IMR-90 (cell line): ENCODE measurements at regions not wholly inside any gene's neighbourhood (a gene's known extent, or its start where the extent isn't known, plus 50 kb on each side); places are given as distances from the start of the nearest gene placed in this dataset.

ENCODE experiments used
- ATAC-seq: fragments of 200-7000 bp; cut with Tn5 transposase; 2 replicates; pipeline ENCODE4 v1.9.1; 2020; ENCODE audit warnings: low read depth, mild to moderate bottlenecking, moderate library complexity
- BruUV-seq: library from RNA; stranded (reverse); fragments of 400-500 nt; replicated peaks from 2 replicates; lab custom pipeline; 2021; lab: Mats Ljungman, UMichigan
- CTCF ChIA-PET: fragments of 300-600 bp; formaldehyde crosslinking; extraction: SDS; loops from one replicate; lab custom pipeline; 2021; ENCODE audit warnings: antibody characterized with exemption; lab: Yijun Ruan, JAX
- POLR2A ChIA-PET: fragments of 300-600 bp; sonication (Branson Sonifier 250); formaldehyde crosslinking; loops from one replicate; lab custom pipeline; 2022; ENCODE audit warnings: antibody characterized with exemption; ENCODE audit not compliant: unreplicated experiment; lab: Charles Lee
- DNase-seq: peaks from one replicate; pipeline ENCODE4 v3.0.0; 2013
- H2AFZ ChIP-seq: replicated peaks from 2 replicates; pipeline ENCODE3; 2013; ENCODE audit warnings: low read length, mild to moderate bottlenecking; ENCODE audit not compliant: poor library complexity
- H2AK5ac ChIP-seq: 2 replicates; pipeline ENCODE4 v1.6.1; 2013; ENCODE audit warnings: low read depth, low read length, inconsistent platforms
- H2AK9ac ChIP-seq: replicated peaks from 2 replicates; pipeline ENCODE3; 2013; ENCODE audit warnings: mild to moderate bottlenecking, low read depth, low read length, moderate library complexity; ENCODE audit not compliant: poor library complexity
- H2BK120ac ChIP-seq: 2 replicates; pipeline ENCODE4 v1.6.1; 2013; ENCODE audit warnings: low read depth, low read length, inconsistent platforms
- H2BK15ac ChIP-seq: 3 replicates; pipeline ENCODE4 v1.6.1; 2013; ENCODE audit warnings: low read depth, low read length, inconsistent platforms
- H2BK20ac ChIP-seq: 2 replicates; pipeline ENCODE4 v1.6.1; 2013; ENCODE audit warnings: low read depth, mild to moderate bottlenecking, inconsistent platforms, low read length, moderate library complexity
- H2BK5ac ChIP-seq: 2 replicates; pipeline ENCODE4 v1.6.1; 2013; ENCODE audit warnings: mild to moderate bottlenecking, low read depth, low read length, inconsistent platforms; ENCODE audit not compliant: poor library complexity, severe bottlenecking
- H3K14ac ChIP-seq: replicated peaks from 2 replicates; pipeline ENCODE4 v1.6.1; 2013; ENCODE audit warnings: low read depth, low read length, inconsistent platforms
- H3K18ac ChIP-seq: 2 replicates; pipeline ENCODE4 v1.6.1; 2013; ENCODE audit warnings: low read depth, low read length, control low read depth
- H3K23ac ChIP-seq: 2 replicates; pipeline ENCODE4 v1.6.1; 2013; ENCODE audit warnings: low read depth, low read length, inconsistent platforms
- H3K27ac ChIP-seq: 2 replicates; pipeline ENCODE4 v1.5.1; 2013; ENCODE audit warnings: mild to moderate bottlenecking, control low read depth, low read length; ENCODE audit not compliant: insufficient read depth
- H3K27me3 ChIP-seq: 2 replicates; pipeline ENCODE4 v1.6.1; 2013; ENCODE audit warnings: low read length; ENCODE audit not compliant: control insufficient read depth, insufficient read depth
- H3K36me3 ChIP-seq: 2 replicates; pipeline ENCODE4 v1.6.1; 2013; ENCODE audit warnings: low read length, mixed read lengths; ENCODE audit not compliant: control insufficient read depth, insufficient read depth
- H3K4ac ChIP-seq: 2 replicates; pipeline ENCODE4 v1.6.1; 2013; ENCODE audit warnings: low read depth, low read length, inconsistent platforms
- H3K4me1 ChIP-seq: 2 replicates; pipeline ENCODE4 v1.6.1; 2013; ENCODE audit warnings: low read length, mixed read lengths; ENCODE audit not compliant: control insufficient read depth, insufficient read depth
- H3K4me2 ChIP-seq: 2 replicates; pipeline ENCODE4 v1.6.1; 2013; ENCODE audit warnings: low read depth, mild to moderate bottlenecking, control low read depth, low read length, moderate library complexity
- H3K4me3 ChIP-seq: 2 replicates; pipeline ENCODE4 v1.5.1; 2013; ENCODE audit warnings: low read depth, mild to moderate bottlenecking, control low read depth, low read length, moderate library complexity; ENCODE audit not compliant: insufficient read depth
- H3K56ac ChIP-seq: 2 replicates; pipeline ENCODE4 v1.6.1; 2013; ENCODE audit warnings: low read length, inconsistent platforms; ENCODE audit not compliant: insufficient read depth; ENCODE audit errors: extremely low read depth
- H3K79me1 ChIP-seq, 2 experiments: 2 replicates each; pipeline ENCODE4 v1.6.1; 2013; ENCODE audit warnings: low read length in 2 of 2, inconsistent platforms in 1 of 2, low read depth in 1 of 2
- H3K9ac ChIP-seq: 2 replicates; pipeline ENCODE4 v1.6.1; 2013; ENCODE audit warnings: low read depth, low read length, control low read depth
- H3K9me1 ChIP-seq: 2 replicates; pipeline ENCODE4 v1.6.1; 2013; ENCODE audit warnings: low read length, inconsistent platforms; ENCODE audit not compliant: insufficient read depth
- H3K9me3 ChIP-seq: 2 replicates; pipeline ENCODE4 v1.6.1; 2013; ENCODE audit warnings: low read length; ENCODE audit not compliant: control insufficient read depth, insufficient read depth
- H4K20me1 ChIP-seq: 2 replicates; pipeline ENCODE4 v1.6.1; 2013; ENCODE audit warnings: low read length, inconsistent platforms; ENCODE audit not compliant: insufficient read depth
- H4K5ac ChIP-seq: 2 replicates; pipeline ENCODE4 v1.6.1; 2013; ENCODE audit warnings: mild to moderate bottlenecking, low read depth, low read length, control low read depth
- H4K8ac ChIP-seq, 2 experiments: 2 replicates each; pipeline ENCODE4 v1.6.1; 2013; ENCODE audit warnings: low read depth in 2 of 2, low read length in 2 of 2, control low read depth in 1 of 2, inconsistent platforms in 1 of 2
- H4K91ac ChIP-seq: 2 replicates; pipeline ENCODE4 v1.6.1; 2013; ENCODE audit warnings: low read depth, low read length, inconsistent platforms; ENCODE audit not compliant: insufficient read depth
- BHLHE40 ChIP-seq: fragments of 150-350 bp; IDR thresholded peaks from 2 replicates; pipeline ENCODE4 v1.6.1; 2016; ENCODE audit warnings: mild to moderate bottlenecking, low read depth, low read length
- CEBPB ChIP-seq: IDR thresholded peaks from 2 replicates; pipeline ENCODE4 v1.6.1; 2012; ENCODE audit warnings: low read depth, low read length, improper control_type of control experiment
- CHD1 ChIP-seq: IDR thresholded peaks from 2 replicates; pipeline ENCODE4 v1.6.1; 2012; ENCODE audit warnings: low read depth, low read length, improper control_type of control experiment
- CTCF ChIP-seq: conservative IDR thresholded peaks from 2 replicates; pipeline ENCODE4 v1.5.1; 2012; ENCODE audit warnings: mild to moderate bottlenecking, low read depth, low read length, improper control_type of control experiment
- ELK1 ChIP-seq: fragments of 150-350 bp; IDR thresholded peaks from 2 replicates; pipeline ENCODE4 v1.6.1; 2016; ENCODE audit warnings: low read depth, mild to moderate bottlenecking, low read length, moderate library complexity, borderline replicate concordance
- FOS ChIP-seq: fragments of 150-350 bp; IDR thresholded peaks from 2 replicates; pipeline ENCODE4 v1.6.1; 2016; ENCODE audit warnings: low read depth, low read length
- MAFK ChIP-seq: IDR thresholded peaks from 2 replicates; pipeline ENCODE4 v1.6.1; 2012; ENCODE audit warnings: low read depth, low read length, improper control_type of control experiment
- MXI1 ChIP-seq: IDR thresholded peaks from 2 replicates; pipeline ENCODE4 v1.6.1; 2012; ENCODE audit warnings: low read depth, mild to moderate bottlenecking, low read length, moderate library complexity, borderline replicate concordance
- NFE2L2 ChIP-seq: fragments of 150-350 bp; IDR thresholded peaks from 2 replicates; pipeline ENCODE4 v1.6.1; 2016; ENCODE audit warnings: low read depth, mild to moderate bottlenecking, low read length
- POLR2A ChIP-seq: IDR thresholded peaks from 2 replicates; pipeline ENCODE4 v1.6.1; 2012; ENCODE audit warnings: mild to moderate bottlenecking, low read depth, low read length
- RAD21 ChIP-seq: IDR thresholded peaks from 2 replicates; pipeline ENCODE4 v1.6.1; 2012; ENCODE audit warnings: low read length, improper control_type of control experiment
- RCOR1 ChIP-seq: IDR thresholded peaks from 2 replicates; pipeline ENCODE4 v1.6.1; 2012; ENCODE audit warnings: mild to moderate bottlenecking, low read length, improper control_type of control experiment; ENCODE audit not compliant: insufficient replicate concordance
- WGBS, 2 experiments: methylation state at CpG; one replicate each; pipeline versions ENCODE4 v1.1.5 to v1.1.7; 2013; ENCODE audit warnings: missing lambda C conversion rate in 2 of 2; ENCODE audit not compliant: insufficient read length in 1 of 2; ENCODE audit errors: extremely low coverage in 2 of 2; 5-methylcytosine and 5-hydroxymethylcytosine counted together
- dilution Hi-C: fragments of 300-500 bp; cut with HindIII; formaldehyde crosslinking; loops from one replicate; pipeline ENCODE4 v1.14.3; 2018; ENCODE audit warnings: low sequenced_read_pairs; ENCODE audit not compliant: unreplicated experiment
- in situ Hi-C: fragments of 300-500 bp; cut with MboI; formaldehyde crosslinking; loops from 3 replicates; pipeline ENCODE4 v1.14.3; 2019; ENCODE audit warnings: low sequenced_read_pairs, inconsistent platforms, mixed read lengths
- intact Hi-C: fragments of 100-400 bp; cut with micrococcal nuclease; formaldehyde crosslinking; loops from 2 replicates; pipeline ENCODE4 v1.10.0; 2022

- TF ChIP-seq NFE2L2 = no peak
Measured at GRCh38 chr5:163595932-163596607, 90.7 kb downstream of the MAT2B start (continued).

GRCh38 chr5:163596608-163597315, 91.3 kb downstream of the MAT2B start:
- Histone ChIP-seq H4K91ac (no peak overlapping the region), H2AK9ac (no peak overlapping the region), H3K4me1 (peaks cover 11% of the 10 kb centered on the region), H3K9ac (no peak overlapping the region), H2BK15ac (no peak overlapping the region), H3K27me3 (no peaks in the 10 kb centered on the region), H3K27ac (no peak overlapping the region), H3K79me1 (no peaks in the 10 kb centered on the region), H4K5ac (no peak overlapping the region; the same call in 1 of the 2 replicates), H3K36me3 (no peaks in the 10 kb centered on the region), H3K4ac (no peak overlapping the region), H3K9me3 (no peaks in the 10 kb centered on the region), H3K56ac (no peak overlapping the region), H2AFZ (no peak overlapping the region), H2BK20ac (no peak overlapping the region), H4K8ac (no peak overlapping the region), H3K4me2 (no peak overlapping the region), H4K20me1 (no peaks in the 10 kb centered on the region), H3K4me3 (no peak overlapping the region), H3K23ac (no peak overlapping the region), H3K9me1 (no peaks in the 10 kb centered on the region; the same call in 1 of the 2 replicates), H2AK5ac (no peak overlapping the region), H2BK5ac (no peak overlapping the region), H3K18ac (peak overlapping the region; percentile 21), H2BK120ac (no peak overlapping the region), H3K14ac (no peak overlapping the region)
- DNase-seq = no peak
- in situ Hi-C loops = no loop called here
- intact Hi-C loops = loop anchor here (2.0 kb wide), 1 partner anchor 16 kb away; no protein-coding TSS in a partner anchor
- dilution Hi-C loops = no loop called here
- ChIA-PET POLR2A (no interaction called here), CTCF (no interaction called here)
- no CpG with 5 or more reads among the region's 5 CpGs for WGBS, 2 experiments
- no peak for ATAC-seq
- no TSS peak for BruUV-seq
- no peak for TF ChIP-seq CTCF
- TF ChIP-seq RAD21 = no peak
- TF ChIP-seq NFE2L2 = no peak
- TF ChIP-seq RCOR1 = no peak
- TF ChIP-seq POLR2A = no peak
- TF ChIP-seq MXI1 = no peak
- no peak for TF ChIP-seq ELK1
- TF ChIP-seq MAFK = no peak
- TF ChIP-seq CHD1 = no peak
- TF ChIP-seq FOS = no peak
- no peak for TF ChIP-seq BHLHE40
- no peak for TF ChIP-seq CEBPB
